Endometrium (tissue), 2 donors: ENCODE measurements at regions not wholly inside any gene's neighbourhood (a gene's known extent, or its start where the extent isn't known, plus 50 kb on each side); places are given as distances from the start of the nearest gene placed in this dataset.
"Not testable (repeated sequence)": the region's sequence is repeated elsewhere in the genome, so short reads cannot be mapped to it uniquely, and the experiment has no call there.

ENCODE experiments used
- FAIRE-seq: peaks from 2 replicates; lab custom pipeline; 2012; peaks lifted over from hg19 to GRCh38; lab: Jason Lieb, UNC
- donor health status: control.
- donor health status: control.

- no peak for FAIRE-seq
Measured at GRCh38 chr12:60724475-60724874, 1128.6 kb downstream of the SLC16A7 start.

- no peak for FAIRE-seq
Measured at GRCh38 chr12:60724984-60725383, 1129.2 kb downstream of the SLC16A7 start.

GRCh38 chr12:60752589-60752988, 1156.8 kb downstream of the SLC16A7 start:
- no peak for FAIRE-seq

- no peak for FAIRE-seq
Measured at GRCh38 chr12:60758224-60758623, 1162.4 kb downstream of the SLC16A7 start.

GRCh38 chr12:60760965-60761364, 1165.1 kb downstream of the SLC16A7 start:
- peak; percentile 26 for FAIRE-seq

GRCh38 chr12:60801166-60801565, 1205.3 kb downstream of the SLC16A7 start:
- FAIRE-seq: not testable (repeated sequence)

GRCh38 chr12:60803147-60803546, 1207.3 kb downstream of the SLC16A7 start:
- peak; percentile 97 for FAIRE-seq

- FAIRE-seq: no peak
Measured at GRCh38 chr12:60805364-60805763, 1209.5 kb downstream of the SLC16A7 start.

- FAIRE-seq: no peak
Measured at GRCh38 chr12:60819794-60820193, 1224.0 kb downstream of the SLC16A7 start.

- FAIRE-seq: no peak
Measured at GRCh38 chr12:60822580-60822979, 1226.8 kb downstream of the SLC16A7 start.

- peak; percentile 8 for FAIRE-seq
Measured at GRCh38 chr12:60830381-60830780, 1234.6 kb downstream of the SLC16A7 start.

GRCh38 chr12:60832290-60832689, 1236.5 kb downstream of the SLC16A7 start:
- no peak for FAIRE-seq

- no peak for FAIRE-seq
Measured at GRCh38 chr12:60834372-60834771, 1238.5 kb downstream of the SLC16A7 start.

GRCh38 chr12:60834806-60835205, 1239.0 kb downstream of the SLC16A7 start:
- FAIRE-seq: no peak

GRCh38 chr12:60836651-60837050, 1240.8 kb downstream of the SLC16A7 start:
- FAIRE-seq: no peak

GRCh38 chr12:60842181-60842580, 1246.4 kb downstream of the SLC16A7 start:
- FAIRE-seq: peak; percentile 82

GRCh38 chr12:60844101-60844500, 1248.3 kb downstream of the SLC16A7 start:
- FAIRE-seq: no peak

GRCh38 chr12:60844875-60845274, 1249.0 kb downstream of the SLC16A7 start:
- FAIRE-seq: no peak

GRCh38 chr12:60845696-60846095, 1249.9 kb downstream of the SLC16A7 start:
- FAIRE-seq: no peak

- FAIRE-seq: no peak
Measured at GRCh38 chr12:60847281-60847680, 1251.5 kb downstream of the SLC16A7 start.

- no peak for FAIRE-seq
Measured at GRCh38 chr12:60849723-60850122, 1253.9 kb downstream of the SLC16A7 start.

- no peak for FAIRE-seq
Measured at GRCh38 chr12:60853407-60853806, 1257.6 kb downstream of the SLC16A7 start.

- FAIRE-seq: no peak
Measured at GRCh38 chr12:60863421-60863820, 1267.6 kb downstream of the SLC16A7 start.

- no peak for FAIRE-seq
Measured at GRCh38 chr12:60872219-60872618, 1276.4 kb downstream of the SLC16A7 start.
